IPS-18c (cell line): ENCODE measurements at regions not wholly inside any gene's neighbourhood (a gene's known extent, or its start where the extent isn't known, plus 50 kb on each side); places are given as distances from the start of the nearest gene placed in this dataset.
"Not testable (repeated sequence)": the region's sequence is repeated elsewhere in the genome, so short reads cannot be mapped to it uniquely, and the experiment has no call there.

ENCODE experiments used
- H3K4me3 ChIP-seq: 2 replicates; pipeline ENCODE4 v1.7.0; 2013; ENCODE audit warnings: low read depth, mild to moderate bottlenecking, low read length, moderate library complexity; ENCODE audit not compliant: insufficient read depth
- H3K9me3 ChIP-seq: one replicate; pipeline ENCODE4 v1.6.1; 2013; ENCODE audit warnings: mild to moderate bottlenecking, low read length, moderate library complexity; ENCODE audit not compliant: control insufficient read depth, insufficient read depth

DNA sequence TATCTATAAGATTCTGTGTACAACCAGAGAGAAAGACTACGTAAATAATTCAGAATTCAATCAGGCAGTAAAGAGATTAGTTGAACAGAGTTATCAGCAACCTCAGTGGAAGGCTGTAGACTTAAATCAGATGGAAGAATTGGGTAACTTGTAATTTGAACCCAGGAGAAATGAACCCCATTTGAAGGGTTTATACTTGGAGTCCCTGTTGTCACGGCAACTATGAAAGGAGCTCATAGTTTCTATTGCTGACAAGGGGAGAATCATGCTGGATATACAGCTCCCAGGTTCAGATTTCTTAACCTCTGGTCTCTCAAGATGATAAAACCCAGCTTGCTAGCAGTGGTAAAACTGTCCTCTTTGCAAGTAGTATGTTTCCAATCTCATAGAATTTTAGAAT, 54.4 kb upstream of the BMP4 start:
- Histone ChIP-seq H3K4me3 (no peak overlapping the region), H3K9me3 (no peaks in the 10 kb centered on the region)

DNA sequence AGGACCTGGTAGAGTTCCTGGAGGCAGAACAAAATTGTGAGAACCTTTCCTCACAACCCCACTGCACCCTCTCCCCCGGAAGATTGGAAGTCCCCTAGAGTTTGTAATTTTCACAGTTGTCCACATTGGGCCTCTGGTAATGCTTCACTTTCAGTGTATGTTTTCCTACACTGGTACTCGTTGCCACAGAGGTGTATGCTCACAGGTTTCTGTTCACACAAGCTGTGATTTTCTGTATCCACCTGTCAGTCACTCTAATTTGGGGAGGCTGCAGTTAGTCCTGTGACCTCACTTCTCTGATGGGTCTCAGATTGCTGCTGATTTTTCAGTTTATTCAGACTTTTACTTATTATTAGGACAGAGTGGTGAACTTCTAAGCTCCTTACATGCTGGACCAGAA, 66.4 kb upstream of the BMP4 start:
- H3K4me3 ChIP-seq: no peak overlapping the region

GRCh38 chr14:54025661-54026060, 69.0 kb upstream of the BMP4 start:
- H3K4me3 ChIP-seq: no peak overlapping the region
- peaks cover 2% of the 10 kb centered on the region for H3K9me3 ChIP-seq

More for the DNA sequence above, 66.4 kb upstream of the BMP4 start:
- peaks cover 2% of the 10 kb centered on the region for H3K9me3 ChIP-seq

DNA sequence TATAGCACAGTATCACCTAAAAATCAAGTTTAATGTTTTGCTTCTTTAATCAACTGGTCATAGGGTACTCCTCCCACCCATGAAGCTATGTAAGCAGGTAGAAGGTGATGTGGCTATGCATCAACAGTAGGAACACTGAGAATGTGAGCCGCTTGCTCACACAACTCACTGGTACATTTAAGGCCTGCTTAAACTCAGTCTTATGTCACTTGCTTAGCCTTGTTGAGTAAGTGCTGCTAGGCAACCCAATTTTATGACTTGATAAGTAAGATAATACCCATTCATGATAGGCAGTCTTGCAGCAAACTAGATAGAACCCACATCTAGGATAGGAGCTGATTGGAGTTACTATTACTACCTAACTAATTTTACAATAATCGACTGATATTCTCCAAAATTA, 70.0 kb upstream of the BMP4 start:
- peaks cover 2% of the 10 kb centered on the region for H3K9me3 ChIP-seq
- no peak overlapping the region for H3K4me3 ChIP-seq

DNA sequence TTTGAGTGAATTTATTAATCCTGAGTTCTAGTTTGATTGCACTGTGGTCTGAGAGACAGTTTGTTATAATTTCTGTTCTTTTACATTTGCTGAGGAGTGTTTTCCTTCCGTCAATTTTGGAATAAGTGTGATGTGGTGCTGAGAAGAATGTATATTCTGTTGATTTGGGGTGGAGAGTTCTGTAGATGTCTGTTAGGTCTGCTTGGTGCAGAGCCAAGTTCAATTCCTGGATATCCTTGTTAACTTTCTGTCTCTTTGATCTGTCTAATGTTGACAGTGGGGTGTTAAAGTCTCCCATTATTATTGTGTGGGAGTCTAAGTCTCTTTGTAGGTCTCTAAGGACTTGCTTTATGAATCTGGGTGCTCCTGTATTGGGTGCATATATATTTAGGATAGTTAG, 74.4 kb upstream of the BMP4 start:
- H3K4me3 ChIP-seq, H3K9me3 ChIP-seq: not testable (repeated sequence)

- H3K9me3 ChIP-seq, H3K4me3 ChIP-seq: not testable (repeated sequence)
These were observed 76.7 kb upstream of the BMP4 start for GRCh38 chr14:54033285-54033684.

DNA sequence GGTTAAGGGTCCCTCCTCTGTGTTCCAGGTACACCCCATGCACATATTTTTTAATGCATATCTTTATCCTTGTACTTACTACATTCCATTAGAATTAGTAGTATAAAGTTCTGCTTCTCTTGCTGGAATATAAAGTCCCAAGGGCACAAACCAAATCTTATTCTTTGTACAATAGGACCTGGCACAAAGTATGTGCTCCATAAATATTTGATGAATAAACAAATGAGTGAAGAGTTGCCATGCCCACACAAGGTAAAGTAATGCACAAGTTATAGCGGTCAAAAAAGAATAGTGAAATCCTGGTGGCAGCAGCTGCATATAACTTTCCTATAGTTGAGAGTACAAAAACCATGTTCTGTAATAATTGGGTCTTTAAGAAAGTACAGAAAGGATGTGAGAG, 82.1 kb upstream of the BMP4 start:
- Histone ChIP-seq H3K9me3 (no peaks in the 10 kb centered on the region), H3K4me3 (no peak overlapping the region)

GRCh38 chr14:54039311-54039710, 82.7 kb upstream of the BMP4 start:
- H3K9me3 ChIP-seq: no peaks in the 10 kb centered on the region

GRCh38 chr14:54040846-54041245, 84.2 kb upstream of the BMP4 start:
- no peaks in the 10 kb centered on the region for H3K9me3 ChIP-seq
- H3K4me3 ChIP-seq: no peak overlapping the region

More at GRCh38 chr14:54039311-54039710, 82.7 kb upstream of the BMP4 start:
- H3K4me3 ChIP-seq: no peak overlapping the region

DNA sequence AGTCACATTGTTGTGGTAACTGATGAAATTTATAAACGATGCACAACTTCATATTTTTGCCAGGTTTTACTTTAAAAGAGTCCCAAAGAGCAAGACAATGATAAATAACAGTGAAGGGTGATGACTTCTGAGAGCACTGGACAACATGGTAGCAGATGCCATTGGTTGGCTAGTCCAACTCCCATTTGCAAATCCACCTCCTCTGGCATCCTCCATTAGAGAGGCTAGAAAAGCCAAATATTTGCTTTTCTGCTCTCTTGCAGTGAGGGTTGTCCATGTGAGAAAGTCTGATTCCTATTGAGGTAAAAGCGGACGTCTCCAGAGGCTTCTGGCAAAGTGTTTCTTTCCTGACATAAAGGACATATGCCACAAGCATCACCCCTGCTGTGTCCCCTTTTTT, 89.6 kb upstream of the BMP4 start:
- no peak overlapping the region for H3K4me3 ChIP-seq

DNA sequence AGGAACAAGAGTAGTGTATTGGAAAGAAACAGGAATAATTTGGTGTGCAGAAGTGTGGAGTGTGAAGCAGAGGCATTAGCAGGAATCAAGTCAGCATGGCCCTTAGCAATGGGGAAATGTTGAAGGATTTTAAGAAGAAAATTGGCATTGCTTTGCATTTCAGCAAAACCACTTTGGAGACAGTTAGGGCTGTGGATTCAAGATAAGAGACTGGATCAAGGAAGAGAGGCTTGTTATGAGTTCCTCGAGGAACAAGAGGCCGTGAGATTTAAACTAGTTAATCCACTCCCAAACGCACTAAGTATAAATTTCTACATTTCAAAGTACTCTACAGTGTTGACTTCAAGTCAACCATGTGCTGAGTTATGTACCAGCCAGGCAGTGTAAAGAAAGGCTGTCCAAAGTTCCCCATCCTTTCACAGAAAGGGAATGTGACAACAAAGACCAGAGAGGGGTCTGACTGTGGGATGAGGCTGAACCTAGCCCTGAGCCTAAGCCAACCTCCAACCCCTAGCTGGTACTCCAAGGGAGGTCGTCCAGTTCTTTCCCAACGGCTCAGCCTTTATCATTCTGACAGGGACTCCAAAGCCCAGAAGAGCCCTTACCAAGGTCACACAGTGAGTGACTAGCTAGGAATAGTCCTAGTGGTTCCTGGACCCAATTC, 91.2 kb upstream of the BMP4 start:
- no peak overlapping the region for H3K4me3 ChIP-seq

More for the DNA sequence above, 89.6 kb upstream of the BMP4 start:
- peaks cover 2% of the 10 kb centered on the region for H3K9me3 ChIP-seq

GRCh38 chr14:54048311-54048710, 91.7 kb upstream of the BMP4 start:
- Histone ChIP-seq H3K4me3 (no peak overlapping the region), H3K9me3 (peaks cover 2% of the 10 kb centered on the region)

More for the DNA sequence above, 91.2 kb upstream of the BMP4 start:
- peaks cover 2% of the 10 kb centered on the region for H3K9me3 ChIP-seq

- Histone ChIP-seq H3K4me3 (no peak overlapping the region), H3K9me3 (peaks cover 2% of the 10 kb centered on the region)
These were observed 92.1 kb upstream of the BMP4 start for GRCh38 chr14:54048736-54049135.

- peaks cover 2% of the 10 kb centered on the region for H3K9me3 ChIP-seq
- no peak overlapping the region for H3K4me3 ChIP-seq
These were observed 94.1 kb upstream of the BMP4 start for GRCh38 chr14:54050759-54051158.

- Histone ChIP-seq H3K9me3 (peaks cover 2% of the 10 kb centered on the region), H3K4me3 (no peak overlapping the region)
These were observed 96.2 kb upstream of the BMP4 start for GRCh38 chr14:54052696-54053385.

DNA sequence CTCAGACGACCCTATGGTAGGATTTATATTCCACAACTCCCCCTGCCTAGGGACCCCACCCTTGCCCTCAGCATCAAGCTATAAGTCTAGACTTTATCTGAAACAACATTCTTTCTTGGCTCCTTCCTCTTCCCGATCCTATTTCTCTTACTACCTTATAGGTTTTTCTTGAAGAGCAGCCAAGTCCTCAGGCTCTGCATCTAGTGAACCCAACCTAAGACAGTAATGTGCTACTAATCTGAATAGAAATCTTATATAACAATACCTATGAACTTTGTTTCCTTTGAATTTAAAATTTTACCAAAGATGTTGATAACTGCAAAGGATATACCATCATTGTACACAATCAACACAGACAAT, 96.7 kb upstream of the BMP4 start:
- Histone ChIP-seq H3K4me3 (no peak overlapping the region), H3K9me3 (peaks cover 2% of the 10 kb centered on the region)

GRCh38 chr14:54058505-54058904, 101.9 kb upstream of the BMP4 start:
- Histone ChIP-seq H3K9me3 (no peaks in the 10 kb centered on the region), H3K4me3 (no peak overlapping the region)

GRCh38 chr14:54083549-54084239, 127.1 kb upstream of the BMP4 start:
- no peaks in the 10 kb centered on the region for H3K9me3 ChIP-seq

More at GRCh38 chr14:54083549-54084239, 127.1 kb upstream of the BMP4 start:
- H3K4me3 ChIP-seq: no peak overlapping the region
